8988T (cell line): ENCODE measurements at regions not wholly inside any gene's neighbourhood (a gene's known extent, or its start where the extent isn't known, plus 50 kb on each side); places are given as distances from the start of the nearest gene placed in this dataset.
"Not testable (repeated sequence)": the region's sequence is repeated elsewhere in the genome, so short reads cannot be mapped to it uniquely, and the experiment has no call there.

ENCODE experiments used
- DNase-seq: peaks from one replicate; pipeline ENCODE4 v3.0.0; 2011

DNA sequence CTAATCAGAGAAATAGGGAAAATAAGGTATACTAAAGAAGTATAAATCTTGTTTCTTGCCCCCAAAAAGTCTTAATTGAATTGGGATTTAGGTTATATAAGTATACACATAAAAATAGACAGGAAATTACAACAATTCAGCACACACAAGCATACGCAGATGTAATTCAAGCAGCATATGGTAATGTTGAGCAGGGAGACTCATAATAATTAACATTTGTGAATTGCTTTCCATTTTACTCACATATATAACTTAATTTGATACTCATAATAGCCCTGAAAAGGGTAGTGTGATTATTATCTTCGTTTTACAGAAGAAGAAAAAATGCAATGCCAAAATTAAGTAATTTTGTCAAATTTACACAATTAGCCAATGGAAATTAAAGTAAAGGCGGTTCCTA lies 313.5 kb upstream of the ECI2 start:
- no peak for DNase-seq

GRCh38 chr6:4447639-4448330 lies 312.4 kb upstream of the ECI2 start:
- no peak for DNase-seq

DNA sequence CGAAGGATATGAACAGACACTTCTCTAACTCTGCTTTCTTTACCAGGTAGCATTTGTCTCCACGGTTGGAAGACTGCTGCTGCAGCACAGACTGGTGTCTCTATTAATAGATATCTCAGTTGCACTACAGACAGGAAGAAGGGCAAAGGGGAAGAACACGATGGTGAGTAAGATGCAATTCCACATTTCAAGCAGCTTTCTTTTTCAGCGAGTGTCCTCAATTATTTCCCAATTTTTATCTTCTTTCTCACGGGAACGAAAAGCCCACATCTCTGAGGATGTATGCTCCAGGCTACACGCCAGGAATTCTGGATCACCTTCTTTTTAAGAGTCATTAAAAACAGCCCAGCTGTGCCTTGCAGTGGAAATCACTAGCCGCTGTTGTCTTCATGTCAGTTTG lies 311.6 kb upstream of the ECI2 start:
- DNase-seq = no peak

- DNase-seq = no peak
These were observed 306.6 kb upstream of the ECI2 start for GRCh38 chr6:4441981-4442434.

- no peak for DNase-seq
These were observed 303.8 kb upstream of the ECI2 start for GRCh38 chr6:4439159-4439558.

GRCh38 chr6:4437342-4437741 lies 302.0 kb upstream of the ECI2 start:
- DNase-seq = no peak

- no peak for DNase-seq
These were observed 300.6 kb upstream of the ECI2 start for GRCh38 chr6:4435981-4436445.

DNA sequence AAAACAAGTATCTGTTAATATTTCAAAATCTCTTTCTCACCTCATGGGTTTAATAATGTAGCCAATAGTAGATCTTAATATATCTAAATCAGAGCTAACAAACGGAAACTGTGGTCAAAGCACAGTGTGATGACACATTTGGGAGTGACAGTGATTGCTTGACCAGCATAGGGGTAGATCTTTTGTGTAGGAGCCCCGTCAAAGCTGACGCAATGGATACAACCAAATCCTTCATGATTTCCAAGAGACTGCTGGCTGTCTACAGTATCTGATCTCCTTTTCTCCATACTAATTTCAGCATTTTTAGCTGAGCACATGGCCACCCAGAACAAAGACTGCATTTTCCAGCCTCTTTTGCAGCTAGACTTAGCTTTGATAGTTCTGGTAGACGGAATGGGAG lies 299.3 kb upstream of the ECI2 start:
- no peak for DNase-seq

DNA sequence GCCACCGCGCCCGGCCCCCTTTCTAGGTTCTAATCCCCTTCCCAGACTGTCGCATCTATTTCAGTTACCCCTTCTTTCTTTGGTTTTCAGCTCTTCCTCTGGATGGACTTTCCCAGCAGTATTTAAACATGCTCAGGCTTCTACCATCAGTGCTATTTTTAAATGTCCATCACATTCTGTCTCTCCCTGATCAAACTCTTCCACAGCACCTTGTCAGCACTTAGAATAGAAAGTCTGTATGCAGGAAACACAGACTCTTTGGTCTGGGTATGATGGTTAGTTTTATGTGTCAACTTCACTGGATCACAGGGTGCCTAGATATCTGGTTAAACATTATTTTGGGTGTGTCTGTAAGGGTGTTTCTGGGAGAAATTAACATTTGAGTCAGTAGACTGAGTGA lies 297.8 kb upstream of the ECI2 start:
- DNase-seq = no peak

GRCh38 chr6:4426968-4427367 lies 291.6 kb upstream of the ECI2 start:
- no peak for DNase-seq

GRCh38 chr6:4421837-4422236 lies 286.5 kb upstream of the ECI2 start:
- DNase-seq = no peak

- no peak for DNase-seq
These were observed 284.9 kb upstream of the ECI2 start for GRCh38 chr6:4420160-4420865.

- DNase-seq = no peak
These were observed 280.2 kb upstream of the ECI2 start for GRCh38 chr6:4415549-4415948.

DNA sequence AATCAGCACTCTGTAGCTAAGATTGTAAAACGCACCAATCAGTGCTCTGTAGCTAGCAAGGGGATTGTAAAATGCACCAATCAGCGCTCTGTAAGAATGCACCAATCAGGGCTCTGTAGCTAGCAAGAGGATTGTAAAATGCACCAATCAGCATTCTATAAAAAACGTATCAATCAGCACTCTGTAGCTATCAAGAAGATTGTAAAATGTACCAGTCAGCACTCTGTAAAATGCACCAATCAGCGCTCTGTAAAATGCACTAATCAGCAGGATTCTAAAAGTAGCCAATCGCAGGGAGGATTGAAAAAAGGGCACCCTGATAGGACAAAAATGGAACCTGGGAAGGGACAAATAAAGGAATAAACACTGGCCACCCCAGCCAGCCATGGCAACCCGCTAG lies 278.7 kb upstream of the ECI2 start:
- not testable (repeated sequence) for DNase-seq

DNA sequence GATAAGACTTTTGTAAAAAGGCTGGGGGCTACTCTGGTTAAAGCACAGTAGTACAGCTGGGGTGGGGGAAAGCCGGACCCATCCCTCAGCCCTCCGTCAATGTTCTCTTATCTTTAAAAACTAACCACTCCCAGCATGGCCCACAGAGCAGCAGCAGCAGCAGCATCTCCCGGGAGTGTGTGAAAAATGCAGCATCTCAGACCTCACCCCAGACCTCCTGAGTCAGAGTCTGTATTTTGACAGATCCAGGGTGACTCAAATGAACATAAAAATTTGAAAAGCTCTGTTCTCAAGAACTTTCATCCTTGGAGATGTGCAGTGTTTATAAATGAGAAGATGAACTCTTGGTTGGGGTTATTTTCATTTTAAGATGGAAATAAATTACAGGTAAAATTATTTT lies 277.7 kb upstream of the ECI2 start:
- no peak for DNase-seq

GRCh38 chr6:4412488-4412887 lies 277.1 kb upstream of the ECI2 start:
- DNase-seq = no peak

- no peak for DNase-seq
These were observed 276.7 kb upstream of the ECI2 start for GRCh38 chr6:4412077-4412476.

DNA sequence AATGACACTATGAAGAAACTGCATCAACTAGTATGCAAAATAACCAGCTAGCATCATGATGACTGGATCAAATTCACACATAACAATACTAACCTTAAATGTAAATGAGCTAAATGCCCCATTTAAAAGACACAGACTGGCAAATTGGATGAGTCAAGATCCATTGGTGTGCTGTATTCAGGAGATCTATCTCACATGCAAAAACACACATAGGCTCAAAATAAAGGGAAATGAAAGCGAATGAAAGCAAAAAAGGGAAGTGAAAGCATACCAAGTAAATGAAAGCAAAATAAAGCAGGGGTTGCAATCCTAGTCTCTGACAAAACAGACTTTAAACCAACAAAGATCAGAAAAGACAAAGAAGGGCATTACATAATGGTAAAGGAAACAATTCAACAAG lies 272.3 kb upstream of the ECI2 start:
- DNase-seq = not testable (repeated sequence)

- DNase-seq = no peak
These were observed 270.3 kb upstream of the ECI2 start for GRCh38 chr6:4405621-4406212.

GRCh38 chr6:4404415-4404814 lies 269.0 kb upstream of the ECI2 start:
- no peak for DNase-seq

- DNase-seq = no peak
These were observed 268.5 kb upstream of the ECI2 start for GRCh38 chr6:4403828-4404227.

- DNase-seq = no peak
These were observed 267.8 kb upstream of the ECI2 start for GRCh38 chr6:4403023-4403752.

DNA sequence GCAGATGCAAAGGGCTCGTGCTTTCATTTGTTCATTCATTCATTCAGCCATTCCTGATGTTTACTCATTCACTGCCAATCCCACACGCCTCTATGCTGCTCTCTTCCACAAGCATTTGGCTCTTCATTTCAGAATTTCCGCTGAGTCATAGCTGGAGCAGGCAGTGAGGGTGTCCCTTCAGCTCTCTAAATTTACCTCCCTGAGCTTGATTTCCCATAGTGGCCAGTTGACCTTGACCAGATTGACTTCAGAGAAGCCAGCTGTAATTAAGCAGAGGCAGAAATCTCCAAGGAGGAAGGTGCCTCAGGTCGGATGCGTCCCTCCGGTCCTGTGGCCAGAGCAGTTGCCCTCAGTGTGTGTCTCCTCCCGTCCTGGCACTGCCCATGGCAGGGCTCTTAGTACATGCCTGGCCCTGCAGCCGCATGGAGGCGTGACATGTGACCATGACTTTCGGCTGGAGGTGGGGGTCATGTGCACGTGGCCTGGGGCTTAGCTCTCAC lies 267.2 kb upstream of the ECI2 start:
- DNase-seq = no peak
